NCI-H748 treated with DMSO at 0.1 percent for 48 hours (cell line): ENCODE measurements at regions not wholly inside any gene's neighbourhood (a gene's known extent, or its start where the extent isn't known, plus 50 kb on each side); places are given as distances from the start of the nearest gene placed in this dataset.
"Not testable (repeated sequence)": the region's sequence is repeated elsewhere in the genome, so short reads cannot be mapped to it uniquely, and the experiment has no call there.

ENCODE experiments used
- DNase-seq: peaks from one replicate; lab custom pipeline; 2025; lab: John Stamatoyannopoulos, UW

DNA sequence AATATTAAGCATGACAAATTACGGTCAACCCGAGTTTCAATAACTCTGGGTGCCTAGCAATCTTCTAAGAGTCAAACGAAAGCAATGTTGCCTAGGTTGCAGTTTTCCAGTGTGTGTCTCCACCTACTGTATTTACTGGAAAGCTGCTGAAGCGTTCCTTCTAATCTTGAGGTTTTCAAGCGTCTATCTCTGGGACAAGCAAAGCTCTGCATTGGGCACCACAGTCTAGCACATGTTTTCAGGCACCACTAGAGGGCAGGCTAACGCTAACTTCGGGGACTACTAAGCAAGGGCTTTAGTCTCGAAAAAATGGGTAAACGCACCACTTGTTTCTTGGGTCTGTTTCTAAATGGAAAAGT lies 82.7 kb upstream of the KIF2A start:
- DNase-seq, result not testable (repeated sequence)

DNA sequence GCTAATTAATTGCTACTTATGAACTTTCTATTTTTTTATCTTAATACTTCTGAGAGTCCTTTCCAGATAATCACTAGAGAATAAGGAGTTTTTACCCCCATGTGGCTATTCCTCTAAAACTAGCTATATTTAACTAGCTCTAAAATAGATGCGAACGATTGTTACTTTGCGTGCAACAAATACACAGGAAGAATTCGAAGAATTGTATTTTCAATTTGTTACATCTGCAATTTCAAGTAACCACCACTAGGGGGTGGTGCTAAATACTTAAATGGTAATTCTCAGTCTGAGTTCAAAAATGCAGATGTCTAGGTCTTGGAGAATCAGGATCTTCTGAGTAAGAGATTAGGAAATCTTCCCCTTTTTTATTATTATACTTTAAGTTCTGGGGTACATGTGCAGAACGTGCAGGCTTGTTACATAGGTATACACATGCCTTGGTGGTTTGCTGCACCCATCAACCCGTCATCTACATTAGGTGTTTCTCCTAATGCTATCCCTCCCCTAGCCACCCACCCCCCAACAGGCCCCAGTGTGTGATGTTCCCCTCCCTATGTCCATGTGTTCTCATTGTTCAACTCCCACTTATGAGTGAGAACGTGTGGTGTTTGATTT lies 80.9 kb upstream of the KIF2A start:
- not testable (repeated sequence) for DNase-seq

DNA sequence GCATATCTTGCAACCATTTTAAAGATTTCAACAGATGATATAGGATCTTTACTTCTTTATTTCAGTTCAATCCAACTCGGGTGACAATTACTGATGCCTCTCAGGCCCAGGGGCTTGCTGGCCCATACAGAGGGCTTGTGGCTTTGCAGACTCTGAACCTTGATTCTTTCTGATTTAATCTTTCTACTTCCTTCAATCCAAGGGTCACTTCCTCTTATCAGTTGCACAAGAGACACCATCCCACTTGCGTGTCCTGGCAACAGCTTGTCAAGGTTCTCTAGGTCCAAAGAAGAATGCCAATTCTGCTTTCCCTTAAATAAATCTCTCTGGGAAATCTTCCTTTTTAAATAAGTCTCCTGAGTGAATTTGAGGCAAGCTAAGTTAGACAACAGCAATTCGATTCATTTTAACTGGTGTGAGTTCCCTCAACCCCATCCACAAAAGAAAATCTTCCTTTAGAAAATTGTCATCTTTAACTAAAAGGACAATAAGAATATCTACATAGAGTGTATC lies 75.1 kb upstream of the KIF2A start:
- DNase-seq, result not testable (repeated sequence)

DNA sequence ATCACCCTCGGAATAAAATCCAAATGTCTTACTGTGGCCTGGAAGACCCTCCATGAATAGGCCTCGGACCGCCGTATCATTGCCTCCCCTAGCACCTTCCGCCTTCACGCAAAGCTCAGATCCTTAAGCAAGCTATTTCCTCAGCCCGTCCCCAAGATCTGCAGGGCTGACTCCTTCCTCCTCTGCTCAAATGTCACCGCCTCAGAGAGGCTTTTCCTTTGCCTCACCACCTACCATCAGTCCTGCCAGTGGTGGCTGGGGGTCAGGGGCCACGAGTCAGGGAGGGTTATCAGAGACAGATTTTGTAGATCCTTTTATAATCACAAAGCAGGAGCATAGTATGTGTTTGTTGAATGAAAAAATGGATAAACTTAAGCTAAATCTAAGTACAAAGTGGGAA lies 74.4 kb upstream of the KIF2A start:
- no peak for DNase-seq

DNA sequence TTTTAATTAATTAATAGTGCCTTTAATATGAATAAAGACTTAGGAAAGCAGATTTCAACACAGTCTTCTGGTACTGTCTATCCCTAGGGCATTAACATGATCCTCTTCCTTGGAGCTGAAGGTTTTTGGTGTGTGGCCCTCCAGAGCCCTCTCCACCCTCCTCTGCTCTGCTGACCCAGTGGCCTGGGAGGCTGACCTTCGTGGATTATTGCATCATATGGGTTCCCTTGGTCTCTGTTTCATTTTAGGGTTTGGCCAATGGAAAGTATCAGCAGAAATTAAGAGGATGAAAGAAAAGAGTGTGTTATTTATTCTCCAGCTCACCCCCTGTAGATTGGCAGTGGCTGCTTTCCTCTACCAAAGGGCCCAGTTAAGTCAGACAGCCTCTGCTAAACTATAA lies 73.8 kb upstream of the KIF2A start:
- not testable (repeated sequence) for DNase-seq

DNA sequence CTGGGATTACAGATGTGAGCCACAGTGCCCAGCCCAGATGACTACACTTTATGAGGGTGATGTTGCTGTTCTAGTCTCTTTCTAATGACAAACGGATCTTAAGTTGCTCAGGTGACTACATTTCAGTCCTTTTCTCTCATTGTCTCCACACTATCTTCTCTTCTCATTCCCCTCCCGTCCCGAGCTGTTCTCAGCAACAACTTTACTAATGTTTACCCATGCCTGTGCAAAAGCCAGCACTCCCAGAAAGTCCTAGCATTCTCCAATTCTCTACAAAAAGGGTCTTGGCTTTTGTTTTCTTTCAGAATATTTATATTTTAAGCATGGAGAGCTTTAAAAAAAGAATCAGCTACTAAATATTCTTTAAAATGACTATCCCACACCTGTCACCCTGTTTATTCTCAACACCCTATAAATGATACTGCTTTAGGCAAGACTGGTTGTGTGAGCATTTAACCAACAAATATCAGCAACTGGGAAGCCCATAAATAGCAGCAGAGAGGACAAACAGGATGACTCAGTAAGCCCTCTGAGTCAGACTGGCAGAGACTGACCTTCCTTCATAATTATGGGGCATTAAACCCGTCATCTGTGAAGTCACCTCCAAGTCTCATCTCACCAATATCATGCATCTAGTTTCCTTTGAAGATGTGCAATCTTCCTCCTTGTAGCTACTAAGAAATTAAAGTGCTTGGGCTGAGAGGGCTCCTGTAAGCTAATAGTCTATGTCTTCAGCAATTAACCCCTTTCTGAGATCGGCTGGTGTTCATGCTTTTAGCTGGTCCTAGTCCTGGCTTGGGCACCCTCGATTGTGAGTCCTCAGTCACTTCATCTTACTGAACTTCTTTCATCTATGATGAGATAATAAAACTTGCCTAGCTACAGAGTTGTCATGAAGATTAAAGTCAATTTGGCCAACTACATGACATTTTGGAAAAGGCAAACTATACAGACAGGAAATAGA lies 72.6 kb upstream of the KIF2A start:
- not testable (repeated sequence) for DNase-seq

DNA sequence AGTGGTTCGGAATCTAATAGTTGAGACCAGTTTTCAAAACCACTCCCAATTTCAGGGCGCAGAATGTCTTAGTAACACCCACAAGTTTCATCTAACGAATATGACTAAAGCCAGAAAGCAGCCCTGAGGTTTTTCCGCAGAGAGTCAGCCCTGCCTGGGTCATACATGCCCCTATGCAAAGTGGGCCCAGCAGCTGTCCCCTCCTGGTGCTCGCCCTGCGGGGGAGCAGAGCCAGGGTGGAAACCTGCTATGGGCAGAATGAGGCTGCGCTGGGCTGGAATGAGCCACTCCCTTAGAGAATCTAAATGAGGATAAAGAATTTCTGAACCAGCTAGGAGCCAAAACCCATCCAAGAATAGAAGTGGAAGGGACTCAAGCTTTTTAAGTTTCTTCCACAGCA lies 69.4 kb upstream of the KIF2A start:
- DNase-seq, result not testable (repeated sequence)

DNA sequence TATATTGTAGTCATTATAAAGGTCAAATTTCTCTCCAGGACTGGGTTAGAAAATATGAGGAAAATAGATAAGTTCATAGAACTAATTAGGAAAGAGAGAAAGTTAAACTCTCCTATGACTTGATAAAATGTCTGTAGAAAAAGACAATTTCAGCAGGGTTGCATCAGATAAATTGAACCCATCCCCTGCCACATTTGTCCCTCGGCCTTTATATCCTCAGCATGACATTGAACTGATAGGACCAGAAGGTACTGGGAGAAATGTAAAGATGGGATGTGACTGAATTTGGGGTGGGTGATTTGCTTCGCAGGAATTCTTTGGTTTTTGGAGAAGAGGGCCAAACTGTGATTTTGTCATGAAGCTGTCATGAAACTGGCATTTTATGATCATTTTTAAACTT lies 68.1 kb upstream of the KIF2A start:
- not testable (repeated sequence) for DNase-seq

DNA sequence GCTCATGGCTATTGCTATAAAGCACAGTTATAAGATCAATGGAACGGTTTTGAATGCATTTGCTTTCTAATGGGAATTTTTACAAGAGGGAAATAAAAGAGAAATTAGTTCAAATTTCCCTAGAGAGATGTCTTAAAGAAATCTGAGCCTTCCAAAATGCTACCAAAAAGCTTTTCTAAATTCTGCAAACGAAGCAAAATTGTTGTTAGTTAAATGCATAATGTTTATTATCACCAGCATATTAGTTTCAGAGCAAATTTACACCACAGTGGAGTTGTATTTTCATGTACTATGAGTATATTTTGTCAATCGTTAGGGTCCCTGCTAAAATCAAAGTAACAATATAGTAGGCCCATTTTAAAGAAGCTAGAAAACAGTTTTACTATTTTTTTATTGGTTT lies 67.4 kb upstream of the KIF2A start:
- DNase-seq, result not testable (repeated sequence)

DNA sequence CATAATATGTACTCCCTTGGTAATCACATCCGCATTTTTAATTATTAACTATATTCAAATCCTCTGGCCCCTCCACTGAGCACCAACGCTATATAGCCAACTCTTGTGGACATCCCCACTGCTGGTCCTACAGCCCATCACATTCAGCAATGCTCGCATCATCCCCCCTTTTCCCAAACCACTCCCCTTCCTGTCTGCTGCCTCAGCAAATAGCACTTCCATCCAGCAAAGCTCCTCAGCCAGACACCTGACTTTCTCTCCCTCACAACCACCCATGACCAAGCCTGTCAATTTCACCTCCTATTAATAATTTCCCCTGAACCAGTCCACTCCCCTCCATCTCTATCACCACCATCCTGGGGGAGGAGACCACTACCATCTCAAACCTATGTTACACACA lies 65.5 kb upstream of the KIF2A start:
- not testable (repeated sequence) for DNase-seq

DNA sequence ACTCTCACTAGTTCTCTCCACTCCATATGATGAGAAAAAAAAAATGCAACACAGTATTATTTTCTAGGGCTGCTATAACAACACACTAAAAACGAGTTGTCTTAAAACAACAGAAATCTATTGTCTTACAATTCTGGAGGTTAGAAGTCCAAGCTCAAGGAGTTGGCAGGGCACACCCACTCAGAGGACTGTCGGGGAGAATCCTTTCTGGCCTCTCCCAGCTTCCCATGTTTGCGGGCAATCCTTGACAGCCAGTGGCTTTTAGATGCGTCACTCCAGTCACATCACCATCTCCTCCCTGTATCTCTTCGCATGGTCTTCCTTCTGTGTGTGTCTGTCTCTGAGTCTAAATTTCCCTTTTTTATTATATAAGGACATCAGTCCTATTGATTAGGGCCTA lies 64.0 kb upstream of the KIF2A start:
- DNase-seq, result not testable (repeated sequence)

DNA sequence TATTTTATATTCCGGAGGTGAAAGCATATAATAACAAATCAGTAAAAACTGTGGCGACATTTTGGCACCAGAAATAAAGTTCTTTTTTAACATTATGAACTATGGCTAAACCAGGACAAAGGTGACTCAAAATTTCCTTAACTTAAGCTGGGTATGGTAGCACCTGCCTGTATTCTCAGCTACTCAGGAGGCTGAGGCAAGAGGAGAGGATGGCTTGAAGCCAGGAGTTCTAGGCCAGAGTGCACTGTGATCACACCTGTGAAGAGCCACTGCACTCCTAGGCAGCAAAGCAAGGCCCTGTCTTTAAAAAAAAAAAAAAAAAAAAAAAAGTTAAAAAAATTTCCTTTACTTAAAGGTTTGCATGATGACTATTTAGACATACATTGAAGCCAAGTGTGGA lies 63.0 kb upstream of the KIF2A start:
- DNase-seq, result not testable (repeated sequence)

DNA sequence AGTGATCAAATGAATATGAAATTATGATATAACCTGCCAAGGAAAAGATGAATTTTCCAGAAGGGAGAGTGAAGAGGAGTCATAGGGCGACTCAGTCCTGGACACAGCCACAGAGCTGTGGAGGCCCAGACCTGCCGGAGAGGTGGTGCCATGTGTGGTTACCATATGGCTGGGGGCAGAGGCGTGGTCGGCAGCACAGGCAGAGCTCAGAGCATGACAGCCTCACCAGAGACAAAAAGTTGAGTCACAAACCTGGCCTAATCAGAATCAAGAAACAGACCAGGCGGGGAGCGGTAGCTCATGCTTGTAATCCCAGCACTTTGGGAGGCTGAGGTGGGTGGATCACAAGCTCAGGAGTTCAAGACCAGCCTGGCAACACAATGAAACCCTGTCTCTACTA lies 57.8 kb upstream of the KIF2A start:
- DNase-seq, result not testable (repeated sequence)

DNA sequence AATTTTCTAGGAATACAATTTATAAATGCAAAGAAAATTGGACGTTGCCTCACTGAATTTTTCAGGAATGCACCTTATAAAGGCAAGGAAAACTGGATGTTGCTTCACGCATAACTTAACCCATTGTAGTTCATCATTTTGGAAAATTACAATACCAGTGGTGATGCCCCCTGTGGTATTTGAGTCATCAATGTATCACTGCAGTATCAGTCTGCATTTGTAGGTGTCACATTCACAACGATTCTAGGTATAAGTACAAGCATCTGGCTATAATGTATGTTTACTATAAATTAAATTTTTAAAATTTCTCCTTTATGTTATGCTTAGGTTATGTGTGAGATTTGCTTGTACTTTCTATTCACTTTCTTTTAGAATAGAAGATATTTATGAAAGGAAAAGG lies 55.9 kb upstream of the KIF2A start:
- not testable (repeated sequence) for DNase-seq

DNA sequence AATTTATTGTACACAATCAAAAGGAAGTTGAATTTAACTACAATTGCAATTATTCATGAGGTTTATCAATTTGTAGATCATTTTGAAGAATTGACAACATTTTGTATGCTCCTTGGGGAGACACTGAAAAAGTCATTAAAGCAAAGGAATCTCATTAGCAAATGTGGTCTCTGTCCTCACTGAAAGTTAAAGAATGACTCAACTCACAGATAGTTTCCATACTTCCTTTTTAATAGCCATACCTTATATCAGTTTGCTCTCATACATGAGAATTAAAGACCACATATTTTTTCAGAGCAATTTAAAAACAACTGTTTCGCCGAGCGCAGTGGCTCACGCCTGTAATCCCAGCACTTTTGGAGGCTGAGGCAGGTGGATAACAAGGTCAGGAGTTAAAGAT lies 55.1 kb upstream of the KIF2A start:
- not testable (repeated sequence) for DNase-seq

DNA sequence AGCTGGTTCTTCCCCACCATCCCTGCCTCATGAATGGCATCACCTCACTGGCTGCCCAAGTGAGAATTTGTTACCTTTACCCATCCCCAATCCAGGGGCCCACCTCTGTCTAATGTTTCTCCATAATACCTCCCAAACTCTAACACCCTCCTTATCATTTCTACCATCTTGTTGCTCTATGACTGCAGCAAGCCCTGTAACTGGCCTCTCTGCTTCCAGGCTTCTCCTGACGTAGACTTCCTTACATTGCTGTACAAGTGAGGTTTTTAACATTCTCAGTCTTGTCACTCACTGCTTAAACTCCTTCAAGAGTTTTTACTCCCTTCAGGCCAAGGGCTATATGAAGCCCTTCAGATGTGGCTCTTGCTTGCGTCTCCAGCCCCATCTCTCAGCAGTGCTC lies 53.5 kb upstream of the KIF2A start:
- not testable (repeated sequence) for DNase-seq

DNA sequence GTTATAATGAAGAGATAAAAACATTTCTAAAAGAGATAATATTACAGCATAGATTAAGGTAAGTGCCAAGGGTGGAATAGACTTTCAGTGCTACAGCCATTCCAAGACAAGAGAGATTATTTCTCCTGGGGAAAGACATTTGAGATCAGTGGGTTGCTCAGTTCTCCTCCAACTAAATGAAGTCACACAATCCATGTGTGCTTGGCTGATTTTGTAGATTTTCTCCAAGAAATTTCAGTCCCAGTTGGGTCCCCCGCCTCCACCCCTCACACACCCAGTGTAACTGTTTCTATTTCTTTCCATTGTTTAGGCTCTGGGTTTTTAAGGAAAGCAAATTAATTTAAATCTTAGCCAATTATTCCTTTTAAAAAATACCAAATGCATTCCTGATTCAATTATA lies 50.5 kb upstream of the KIF2A start:
- not testable (repeated sequence) for DNase-seq

DNA sequence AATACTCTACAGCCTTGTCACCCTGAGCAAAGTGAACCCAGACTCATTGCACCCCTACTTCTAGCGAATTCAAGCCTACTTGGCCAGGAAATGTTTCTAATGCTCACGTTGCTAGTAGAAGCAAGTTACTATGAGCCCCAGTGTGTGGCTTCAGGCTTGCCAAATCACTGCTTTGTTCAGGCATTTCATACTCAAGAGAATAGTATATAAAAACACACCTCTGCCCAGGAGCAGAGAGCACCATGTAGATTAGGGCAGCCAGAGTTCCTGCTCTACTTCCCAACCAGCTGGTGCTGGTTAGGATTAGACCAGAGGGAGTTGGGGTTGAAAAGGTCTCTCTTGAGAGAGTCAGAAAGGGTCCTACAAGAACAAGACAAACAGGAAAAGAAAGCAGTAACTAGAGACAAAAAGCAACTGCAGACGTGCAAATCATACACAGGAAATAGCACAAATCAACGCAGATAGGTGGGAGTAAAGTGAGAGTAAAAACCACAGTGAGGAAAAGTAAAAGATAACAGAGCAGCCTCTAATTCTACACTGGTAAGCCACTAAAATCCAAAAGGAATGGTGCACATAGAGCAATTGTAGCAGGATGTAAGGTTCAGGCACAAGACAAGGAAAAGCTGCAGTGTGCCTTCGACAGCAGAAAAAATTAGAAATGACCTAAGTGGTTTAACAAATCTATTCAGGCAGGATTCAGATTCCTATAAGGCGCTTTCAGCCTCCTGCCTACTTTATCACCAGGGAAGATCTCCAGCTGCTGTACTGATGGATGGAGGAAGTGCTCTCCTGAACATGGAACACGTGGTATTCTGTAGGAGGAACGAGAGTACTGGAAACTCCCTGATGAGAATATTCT lies 49.6 kb upstream of the KIF2A start:
- DNase-seq, result no peak
